ENCODE measurements at regions not wholly inside any gene's neighbourhood (a gene's known extent, or its start where the extent isn't known, plus 50 kb on each side); places are given as distances from the start of the nearest gene placed in this dataset.

- no peak for TF ChIP-seq CHD7 (IDR thresholded peaks at IDR 0.05; ENCODE audit: insufficient replicate concordance, low read length)
- no peak for TF ChIP-seq BCL11A (IDR thresholded peaks at IDR 0.05; ENCODE audit: low read depth in 2 of 2, low read length in 2 of 2)
Observed at GRCh38 chr1:21379571-21379970, 60.4 kb upstream of the NBPF3 start (continued).

All from H1 (cell line).